ENCODE measurements at regions not wholly inside any gene's neighbourhood (a gene's known extent, or its start where the extent isn't known, plus 50 kb on each side); places are given as distances from the start of the nearest gene placed in this dataset.

- DNase-seq = no peak
Observed at GRCh38 chr11:128214263-128214662, 373.1 kb downstream of the ETS1 start.

GRCh38 chr11:128213461-128213860 lies 373.9 kb downstream of the ETS1 start:
- DNase-seq = no peak

GRCh38 chr11:128212324-128212723 lies 375.0 kb downstream of the ETS1 start:
- no peak for DNase-seq

- DNase-seq = no peak
Observed at GRCh38 chr11:128210148-128210940, 377.0 kb downstream of the ETS1 start.

- no peak for DNase-seq
Observed at GRCh38 chr11:128209138-128209435, 378.3 kb downstream of the ETS1 start.

GRCh38 chr11:128208329-128209137 lies 378.8 kb downstream of the ETS1 start:
- no peak for DNase-seq

- no peak for DNase-seq
Observed at GRCh38 chr11:128207861-128208321, 379.5 kb downstream of the ETS1 start.

GRCh38 chr11:128206461-128206860 lies 380.9 kb downstream of the ETS1 start:
- DNase-seq = no peak

GRCh38 chr11:128205796-128206195 lies 381.6 kb downstream of the ETS1 start:
- no peak for DNase-seq

- DNase-seq = no peak
Observed at GRCh38 chr11:128204898-128205297, 382.5 kb downstream of the ETS1 start.

- no peak for DNase-seq
Observed at GRCh38 chr11:128201801-128202200, 385.6 kb downstream of the ETS1 start.

GRCh38 chr11:128201009-128201408 lies 386.3 kb downstream of the ETS1 start:
- DNase-seq = no peak

GRCh38 chr11:128200467-128200866 lies 386.9 kb downstream of the ETS1 start:
- no peak for DNase-seq

GRCh38 chr11:128198216-128198772 lies 389.1 kb downstream of the ETS1 start:
- no peak for DNase-seq

- DNase-seq = no peak
Observed at GRCh38 chr11:128196235-128196634, 391.1 kb downstream of the ETS1 start.

- DNase-seq = no peak
Observed at GRCh38 chr11:128195756-128196155, 391.6 kb downstream of the ETS1 start.

- DNase-seq = no peak
Observed at GRCh38 chr11:128195057-128195751, 392.2 kb downstream of the ETS1 start.

- DNase-seq = no peak
Observed at GRCh38 chr11:128194216-128194615, 393.1 kb downstream of the ETS1 start.

- DNase-seq = no peak
Observed at GRCh38 chr11:128193615-128194014, 393.7 kb downstream of the ETS1 start.

- no peak for DNase-seq
Observed at GRCh38 chr11:128190312-128190711, 397.0 kb downstream of the ETS1 start.

GRCh38 chr11:128189823-128190222 lies 397.5 kb downstream of the ETS1 start:
- DNase-seq = no peak

GRCh38 chr11:128188346-128189004 lies 398.9 kb downstream of the ETS1 start:
- no peak for DNase-seq

- DNase-seq = no peak
Observed at GRCh38 chr11:128187835-128188234, 399.5 kb downstream of the ETS1 start.
